K562 (cell line): ENCODE measurements at regions not wholly inside any gene's neighbourhood (a gene's known extent, or its start where the extent isn't known, plus 50 kb on each side); places are given as distances from the start of the nearest gene placed in this dataset.
A peak's percentile ranks its signal among the peaks of the same experiment; 100 is the strongest.

Experiments used
- C11orf30 ChIP-seq: fragments of 450-650 bp; IDR thresholded peaks from 2 replicates; pipeline ENCODE4 v1.6.1; 2016; ENCODE audit warnings: low read depth, mild to moderate bottlenecking
- HEY1 ChIP-seq: fragments of 250-450 bp; sonication (Bioruptor Pico); IDR thresholded peaks from 2 replicates; pipeline ENCODE4 v1.5.0; 2020; ENCODE audit warnings: mild to moderate bottlenecking, moderate library complexity, borderline replicate concordance
- ILK ChIP-seq: fragments of 450-650 bp; IDR thresholded peaks from 2 replicates; pipeline ENCODE4 v1.6.1; 2016; ENCODE audit warnings: missing genetic modification characterization, low read depth, mild to moderate bottlenecking, missing compliant biosample characterization, moderate library complexity, borderline replicate concordance
- JUNB ChIP-seq: fragments of 450-650 bp; formaldehyde crosslinking; conservative IDR thresholded peaks from 2 replicates; pipeline ENCODE4 v1.4.0; 2020; ENCODE audit warnings: mild to moderate bottlenecking
- NCOA4 ChIP-seq: fragments of 450-650 bp; IDR thresholded peaks from 2 replicates; pipeline ENCODE4 v1.6.1; 2018; ENCODE audit warnings: mild to moderate bottlenecking; ENCODE audit not compliant: partially characterized antibody
- NFATC3 ChIP-seq: fragments of 450-650 bp; IDR thresholded peaks from 2 replicates; pipeline ENCODE4 v1.6.1; 2017; ENCODE audit warnings: mild to moderate bottlenecking
- NFE2L1 ChIP-seq: fragments of 450-650 bp; IDR thresholded peaks from 2 replicates; pipeline ENCODE4 v1.6.1; 2016; ENCODE audit warnings: missing genetic modification characterization, low read depth, mild to moderate bottlenecking, missing compliant biosample characterization, moderate library complexity, borderline replicate concordance
- NR0B1 ChIP-seq: fragments of 450-650 bp; IDR thresholded peaks from one replicate; pipeline ENCODE4 v1.6.1; 2018; ENCODE audit warnings: mild to moderate bottlenecking, moderate library complexity; ENCODE audit not compliant: partially characterized antibody
- PML ChIP-seq: IDR thresholded peaks from 2 replicates; pipeline ENCODE4 v1.6.1; 2012; ENCODE audit warnings: low read length, inconsistent platforms
- TBL1XR1 ChIP-seq, 2 experiments: IDR thresholded peaks; 2 replicates each; pipeline ENCODE4 v1.6.1; 2012; ENCODE audit warnings: improper control_type of control experiment in 2 of 2, low read length in 2 of 2, mild to moderate bottlenecking in 1 of 2
- XRCC3 ChIP-seq: fragments of 450-650 bp; IDR thresholded peaks from 2 replicates; pipeline ENCODE4 v1.6.1; 2017; ENCODE audit warnings: mild to moderate bottlenecking, moderate library complexity
- ZEB2 ChIP-seq: fragments of 450-650 bp; IDR thresholded peaks from 2 replicates; pipeline ENCODE4 v1.6.1; 2016
- ZNF347 ChIP-seq: fragments of 450-650 bp; formaldehyde crosslinking; IDR thresholded peaks from 2 replicates; pipeline ENCODE4 v1.4.0; 2020; ENCODE audit warnings: low read depth, mild to moderate bottlenecking, moderate library complexity
- TF ChIP-seq, protein P1 (sequence below): fragments of 250-450 bp; sonication (Bioruptor Pico); IDR thresholded peaks from 2 replicates; pipeline ENCODE4 v1.5.0; 2021; ENCODE audit warnings: mild to moderate bottlenecking, borderline replicate concordance
- TF ChIP-seq, protein P2 (sequence below): fragments of 250-450 bp; sonication (Bioruptor Pico); IDR thresholded peaks from 2 replicates; pipeline ENCODE4 v1.4.0; 2020; ENCODE audit warnings: mild to moderate bottlenecking, moderate library complexity, borderline replicate concordance
- TF ChIP-seq, protein P3 (sequence below): fragments of 450-650 bp; IDR thresholded peaks from 2 replicates; pipeline ENCODE4 v1.6.1; 2016; ENCODE audit warnings: low read depth, mild to moderate bottlenecking, moderate library complexity
- TF ChIP-seq, protein P4 (sequence below): fragments of 450-650 bp; IDR thresholded peaks from 2 replicates; pipeline ENCODE4 v1.6.1; 2014; ENCODE audit warnings: low read depth, mild to moderate bottlenecking, moderate library complexity, borderline replicate concordance

- TF ChIP-seq NCOA4 (no peak), ZEB2 (peak; percentile 60), C11orf30 (no peak), NFE2L1 (no peak), ZNF347 (CRISPR knock-in tag) (no peak), NFATC3 (peak; percentile 75; the same call in 1 of the 2 replicates), TBL1XR1 (IDR thresholded peaks at IDR 0.05; ENCODE audit: low read length in 2 of 2) (peak in 1 of 2 experiments; percentile 52; a peak in 1 of 4 replicates), XRCC3 (no peak), JUNB (no peak), NR0B1 (no peak), PML (peak; percentile 90), ILK (no peak), HEY1 (peak; percentile 37; the same call in 1 of the 2 replicates)
- TF ChIP-seq, protein P1, sequence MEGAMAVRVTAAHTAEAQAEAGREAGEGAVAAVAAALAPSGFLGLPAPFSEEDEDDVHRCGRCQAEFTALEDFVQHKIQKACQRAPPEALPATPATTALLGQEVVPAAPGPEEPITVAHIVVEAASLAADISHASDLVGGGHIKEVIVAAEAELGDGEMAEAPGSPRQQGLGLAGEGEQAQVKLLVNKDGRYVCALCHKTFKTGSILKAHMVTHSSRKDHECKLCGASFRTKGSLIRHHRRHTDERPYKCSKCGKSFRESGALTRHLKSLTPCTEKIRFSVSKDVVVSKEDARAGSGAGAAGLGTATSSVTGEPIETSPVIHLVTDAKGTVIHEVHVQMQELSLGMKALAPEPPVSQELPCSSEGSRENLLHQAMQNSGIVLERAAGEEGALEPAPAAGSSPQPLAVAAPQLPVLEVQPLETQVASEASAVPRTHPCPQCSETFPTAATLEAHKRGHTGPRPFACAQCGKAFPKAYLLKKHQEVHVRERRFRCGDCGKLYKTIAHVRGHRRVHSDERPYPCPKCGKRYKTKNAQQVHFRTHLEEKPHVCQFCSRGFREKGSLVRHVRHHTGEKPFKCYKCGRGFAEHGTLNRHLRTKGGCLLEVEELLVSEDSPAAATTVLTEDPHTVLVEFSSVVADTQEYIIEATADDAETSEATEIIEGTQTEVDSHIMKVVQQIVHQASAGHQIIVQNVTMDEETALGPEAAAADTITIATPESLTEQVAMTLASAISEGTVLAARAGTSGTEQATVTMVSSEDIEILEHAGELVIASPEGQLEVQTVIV (CRISPR knock-in tag) = no peak
- TF ChIP-seq, protein P2, sequence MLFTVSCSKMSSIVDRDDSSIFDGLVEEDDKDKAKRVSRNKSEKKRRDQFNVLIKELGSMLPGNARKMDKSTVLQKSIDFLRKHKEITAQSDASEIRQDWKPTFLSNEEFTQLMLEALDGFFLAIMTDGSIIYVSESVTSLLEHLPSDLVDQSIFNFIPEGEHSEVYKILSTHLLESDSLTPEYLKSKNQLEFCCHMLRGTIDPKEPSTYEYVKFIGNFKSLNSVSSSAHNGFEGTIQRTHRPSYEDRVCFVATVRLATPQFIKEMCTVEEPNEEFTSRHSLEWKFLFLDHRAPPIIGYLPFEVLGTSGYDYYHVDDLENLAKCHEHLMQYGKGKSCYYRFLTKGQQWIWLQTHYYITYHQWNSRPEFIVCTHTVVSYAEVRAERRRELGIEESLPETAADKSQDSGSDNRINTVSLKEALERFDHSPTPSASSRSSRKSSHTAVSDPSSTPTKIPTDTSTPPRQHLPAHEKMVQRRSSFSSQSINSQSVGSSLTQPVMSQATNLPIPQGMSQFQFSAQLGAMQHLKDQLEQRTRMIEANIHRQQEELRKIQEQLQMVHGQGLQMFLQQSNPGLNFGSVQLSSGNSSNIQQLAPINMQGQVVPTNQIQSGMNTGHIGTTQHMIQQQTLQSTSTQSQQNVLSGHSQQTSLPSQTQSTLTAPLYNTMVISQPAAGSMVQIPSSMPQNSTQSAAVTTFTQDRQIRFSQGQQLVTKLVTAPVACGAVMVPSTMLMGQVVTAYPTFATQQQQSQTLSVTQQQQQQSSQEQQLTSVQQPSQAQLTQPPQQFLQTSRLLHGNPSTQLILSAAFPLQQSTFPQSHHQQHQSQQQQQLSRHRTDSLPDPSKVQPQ (CRISPR knock-in tag) = no peak
- TF ChIP-seq, protein P3, sequence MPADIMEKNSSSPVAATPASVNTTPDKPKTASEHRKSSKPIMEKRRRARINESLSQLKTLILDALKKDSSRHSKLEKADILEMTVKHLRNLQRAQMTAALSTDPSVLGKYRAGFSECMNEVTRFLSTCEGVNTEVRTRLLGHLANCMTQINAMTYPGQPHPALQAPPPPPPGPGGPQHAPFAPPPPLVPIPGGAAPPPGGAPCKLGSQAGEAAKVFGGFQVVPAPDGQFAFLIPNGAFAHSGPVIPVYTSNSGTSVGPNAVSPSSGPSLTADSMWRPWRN = peak; percentile 63
- TF ChIP-seq, protein P4, sequence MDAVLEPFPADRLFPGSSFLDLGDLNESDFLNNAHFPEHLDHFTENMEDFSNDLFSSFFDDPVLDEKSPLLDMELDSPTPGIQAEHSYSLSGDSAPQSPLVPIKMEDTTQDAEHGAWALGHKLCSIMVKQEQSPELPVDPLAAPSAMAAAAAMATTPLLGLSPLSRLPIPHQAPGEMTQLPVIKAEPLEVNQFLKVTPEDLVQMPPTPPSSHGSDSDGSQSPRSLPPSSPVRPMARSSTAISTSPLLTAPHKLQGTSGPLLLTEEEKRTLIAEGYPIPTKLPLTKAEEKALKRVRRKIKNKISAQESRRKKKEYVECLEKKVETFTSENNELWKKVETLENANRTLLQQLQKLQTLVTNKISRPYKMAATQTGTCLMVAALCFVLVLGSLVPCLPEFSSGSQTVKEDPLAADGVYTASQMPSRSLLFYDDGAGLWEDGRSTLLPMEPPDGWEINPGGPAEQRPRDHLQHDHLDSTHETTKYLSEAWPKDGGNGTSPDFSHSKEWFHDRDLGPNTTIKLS = 0 out of 2 replicates have a peak, but pooled peaks have one; percentile 56
Observed at GRCh38 chr12:32047357-32048212, 59.1 kb upstream of the BICD1 start (continued).
